Gastroesophageal sphincter (tissue), 3 donors: ENCODE measurements at regions not wholly inside any gene's neighbourhood (a gene's known extent, or its start where the extent isn't known, plus 50 kb on each side); places are given as distances from the start of the nearest gene placed in this dataset.
"Not testable (repeated sequence)": the region's sequence is repeated elsewhere in the genome, so short reads cannot be mapped to it uniquely, and the experiment has no call there.

Experiments used
- CTCF ChIP-seq, 4 experiments: fragments of 200-600 bp in 2 of 4; fragments of 450-650 bp in 2 of 4; sonication (generic) in 1 of 4; IDR thresholded peaks; one replicate each; pipeline ENCODE4 v1.5.1; 2017 to 2019; ENCODE audit warnings: antibody characterized with exemption in 4 of 4, mild to moderate bottlenecking in 2 of 4, moderate library complexity in 2 of 4
- POLR2AphosphoS5 ChIP-seq: sonication (generic); formaldehyde crosslinking; IDR thresholded peaks from one replicate; pipeline ENCODE4 v1.6.1; 2017; ENCODE audit warnings: antibody characterized with exemption

DNA sequence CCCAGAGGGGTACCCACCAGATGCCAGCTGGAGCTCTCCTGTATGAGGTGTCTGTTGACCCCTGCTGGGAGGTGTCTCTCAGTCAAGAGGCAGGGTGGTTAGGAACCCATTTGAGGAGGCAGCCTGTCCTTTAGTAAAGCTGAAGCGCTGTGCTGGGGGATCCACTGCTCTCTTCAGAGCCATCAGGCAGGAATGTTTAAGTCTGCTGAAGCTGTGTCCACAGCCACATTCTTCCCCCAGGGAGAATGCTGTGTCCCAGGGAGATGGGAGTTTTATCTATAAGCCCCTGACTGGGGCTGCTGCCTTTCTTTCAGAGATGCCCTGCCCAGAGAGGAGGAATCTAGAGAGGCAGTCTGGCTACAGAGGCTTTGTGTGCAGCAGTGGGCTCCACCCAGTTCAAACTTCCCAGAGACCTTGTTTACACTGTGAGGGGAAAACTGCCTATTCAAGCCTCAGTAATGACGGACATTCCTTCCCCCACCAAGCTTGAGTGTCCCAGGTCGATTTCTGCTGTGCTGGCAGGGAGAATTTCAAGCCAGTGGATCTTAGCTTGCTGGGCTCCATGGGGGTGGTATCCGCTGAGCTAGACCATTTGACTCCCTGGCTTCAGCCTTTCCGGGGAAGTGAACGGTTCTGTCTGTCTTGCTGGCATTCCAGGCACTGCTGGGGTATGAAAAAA, 133.8 kb downstream of the LEPR start:
- TF ChIP-seq CTCF (IDR thresholded peaks at IDR 0.05); POLR2AphosphoS5: not testable (repeated sequence)
